Fibroblast of villous mesenchyme (primary cell): ENCODE measurements at regions not wholly inside any gene's neighbourhood (a gene's known extent, or its start where the extent isn't known, plus 50 kb on each side); places are given as distances from the start of the nearest gene placed in this dataset.

Source experiments
- DNase-seq: peaks from one replicate; pipeline ENCODE4 v3.0.0-alpha.2; 2010; ENCODE audit warnings: low read depth
- H3K4me3 ChIP-seq: 2 replicates; pipeline ENCODE4 v1.5.1; 2011; ENCODE audit warnings: low read depth, mild to moderate bottlenecking, low read length
- CTCF ChIP-seq: IDR thresholded peaks from 2 replicates; pipeline ENCODE4 v1.5.1; 2012; ENCODE audit warnings: low read depth, mild to moderate bottlenecking, low read length; ENCODE audit not compliant: insufficient read depth

- H3K4me3 ChIP-seq: no peak overlapping the region
- TF ChIP-seq CTCF: no peak
- no peak for DNase-seq
Measured at GRCh38 chr5:142405023-142405422, 80.2 kb upstream of the SPRY4 start.

- no peak for TF ChIP-seq CTCF
- no peak overlapping the region for H3K4me3 ChIP-seq
- DNase-seq: peak; percentile 77
Measured at GRCh38 chr5:142404046-142404477, 79.2 kb upstream of the SPRY4 start.

- DNase-seq: no peak
- TF ChIP-seq CTCF: no peak
- H3K4me3 ChIP-seq: no peak overlapping the region
Measured at GRCh38 chr5:142403583-142403982, 78.8 kb upstream of the SPRY4 start.

GRCh38 chr5:142402752-142403318 lies 78.0 kb upstream of the SPRY4 start:
- TF ChIP-seq CTCF: no peak
- no peak for DNase-seq

GRCh38 chr5:142400415-142400814 lies 75.6 kb upstream of the SPRY4 start:
- H3K4me3 ChIP-seq: no peak overlapping the region
- no peak for DNase-seq
- TF ChIP-seq CTCF: no peak

More at GRCh38 chr5:142402752-142403318, 78.0 kb upstream of the SPRY4 start:
- no peak overlapping the region for H3K4me3 ChIP-seq

GRCh38 chr5:142399891-142400290 lies 75.1 kb upstream of the SPRY4 start:
- DNase-seq: no peak
- no peak overlapping the region for H3K4me3 ChIP-seq

More at GRCh38 chr5:142399891-142400290, 75.1 kb upstream of the SPRY4 start:
- no peak for TF ChIP-seq CTCF
